ENCODE measurements at regions not wholly inside any gene's neighbourhood (a gene's known extent, or its start where the extent isn't known, plus 50 kb on each side); places are given as distances from the start of the nearest gene placed in this dataset.

DNA sequence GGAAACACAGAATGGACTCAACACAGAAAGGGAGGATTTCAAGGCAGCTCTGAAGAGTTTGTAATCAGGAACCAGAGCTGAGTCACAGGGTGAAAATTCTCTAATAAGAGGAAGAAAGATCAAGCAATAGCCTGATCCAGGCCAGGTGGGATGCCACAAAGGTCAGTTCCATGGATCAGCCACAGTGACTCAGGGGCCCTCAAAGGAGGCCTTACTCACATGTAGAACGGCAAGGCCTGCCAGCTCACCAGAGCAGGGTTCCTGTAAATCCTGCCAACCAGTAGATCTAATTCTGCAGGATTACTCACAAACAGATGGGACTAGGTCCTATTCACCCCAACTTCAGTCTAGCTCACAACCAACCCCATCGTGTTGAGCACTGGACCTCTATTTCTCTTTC, 78.3 kb upstream of the PPP2R3A start:
- no peak overlapping the region for H3K4me3 ChIP-seq
- H3K27ac ChIP-seq, result no peak overlapping the region
- intact Hi-C loops (cut with DNase I), result loop anchor here in 1 of 3 donors (10.0 kb wide), 1 partner anchor 1092 kb away; the partner anchor contains the start of gene EPHB1
- H3K27me3 ChIP-seq, result no peaks in the 10 kb centered on the region
- H3K36me3 ChIP-seq, result no peaks in the 10 kb centered on the region
- DNase-seq, result no peak
- H3K9me3 ChIP-seq, result no peaks in the 10 kb centered on the region
- H3K4me1 ChIP-seq, result no peaks in the 10 kb centered on the region
- WGBS, 2 donors, result 76 to 89% methylated on average over 2 of the region's 2 CpGs
- FAIRE-seq, result no peak
- no peak for ATAC-seq
- TF ChIP-seq, protein P1, sequence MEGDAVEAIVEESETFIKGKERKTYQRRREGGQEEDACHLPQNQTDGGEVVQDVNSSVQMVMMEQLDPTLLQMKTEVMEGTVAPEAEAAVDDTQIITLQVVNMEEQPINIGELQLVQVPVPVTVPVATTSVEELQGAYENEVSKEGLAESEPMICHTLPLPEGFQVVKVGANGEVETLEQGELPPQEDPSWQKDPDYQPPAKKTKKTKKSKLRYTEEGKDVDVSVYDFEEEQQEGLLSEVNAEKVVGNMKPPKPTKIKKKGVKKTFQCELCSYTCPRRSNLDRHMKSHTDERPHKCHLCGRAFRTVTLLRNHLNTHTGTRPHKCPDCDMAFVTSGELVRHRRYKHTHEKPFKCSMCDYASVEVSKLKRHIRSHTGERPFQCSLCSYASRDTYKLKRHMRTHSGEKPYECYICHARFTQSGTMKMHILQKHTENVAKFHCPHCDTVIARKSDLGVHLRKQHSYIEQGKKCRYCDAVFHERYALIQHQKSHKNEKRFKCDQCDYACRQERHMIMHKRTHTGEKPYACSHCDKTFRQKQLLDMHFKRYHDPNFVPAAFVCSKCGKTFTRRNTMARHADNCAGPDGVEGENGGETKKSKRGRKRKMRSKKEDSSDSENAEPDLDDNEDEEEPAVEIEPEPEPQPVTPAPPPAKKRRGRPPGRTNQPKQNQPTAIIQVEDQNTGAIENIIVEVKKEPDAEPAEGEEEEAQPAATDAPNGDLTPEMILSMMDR (IDR thresholded peaks at IDR 0.05), result no peak

DNA sequence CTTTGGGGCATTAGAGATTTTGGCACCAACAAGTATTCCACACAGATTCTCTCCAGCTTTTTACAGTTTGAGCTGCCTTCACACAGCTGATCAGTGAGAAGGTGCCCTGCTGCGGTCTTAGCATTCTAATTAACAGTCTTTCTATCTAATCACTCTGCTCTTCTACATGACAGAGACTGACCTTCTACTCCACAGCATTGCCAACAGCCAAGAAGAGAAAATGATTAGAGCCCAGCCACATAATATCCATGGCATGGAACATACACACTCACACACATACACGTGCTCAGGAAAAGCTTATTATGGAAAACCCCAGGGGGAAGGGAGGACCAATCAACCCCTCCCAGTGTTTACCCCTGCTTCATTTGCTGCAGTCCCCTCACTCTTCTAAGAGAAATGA, 76.1 kb upstream of the PPP2R3A start:
- Histone ChIP-seq H3K9me3 (no peaks in the 10 kb centered on the region), H3K4me1 (no peaks in the 10 kb centered on the region), H3K4me3 (no peak overlapping the region), H3K27me3 (no peaks in the 10 kb centered on the region), H3K27ac (no peak overlapping the region), H3K36me3 (no peaks in the 10 kb centered on the region)
- 31 to 44% methylated on average over 2 of the region's 2 CpGs for WGBS, 2 donors
- no peak for FAIRE-seq
- intact Hi-C loops (cut with DNase I), result loop anchor here in 1 of 3 donors (10.0 kb wide), 1 partner anchor 1095 kb away; the partner anchor contains the start of gene EPHB1
- TF ChIP-seq, protein P1 (IDR thresholded peaks at IDR 0.05), result no peak
- ATAC-seq, result no peak
- DNase-seq, result no peak

DNA sequence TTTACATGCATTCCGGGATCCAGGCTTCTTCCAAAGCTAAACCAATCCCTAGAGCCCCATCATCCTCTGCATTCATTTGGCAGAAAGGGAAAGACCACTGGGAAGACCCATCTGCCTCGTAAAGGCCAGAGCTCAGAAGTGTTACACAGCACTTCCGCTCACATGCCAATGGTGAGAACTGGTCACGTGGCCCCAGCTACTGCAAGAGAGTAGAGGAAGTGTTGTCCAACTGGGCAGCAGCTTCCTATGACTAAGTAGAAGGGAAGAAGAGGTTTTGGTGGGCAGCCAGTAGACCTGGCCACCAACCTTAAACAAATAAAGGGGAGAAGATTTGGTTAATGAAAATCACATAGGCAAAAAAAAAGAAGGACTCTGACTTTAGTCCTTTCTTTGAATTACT, 74.4 kb upstream of the PPP2R3A start:
- ATAC-seq, result no peak
- Histone ChIP-seq H3K27me3 (no peaks in the 10 kb centered on the region), H3K27ac (no peak overlapping the region), H3K36me3 (no peaks in the 10 kb centered on the region), H3K4me3 (no peak overlapping the region), H3K4me1 (no peaks in the 10 kb centered on the region), H3K9me3 (no peaks in the 10 kb centered on the region)
- TF ChIP-seq, protein P1 (IDR thresholded peaks at IDR 0.05), result no peak
- WGBS, 2 donors, result 71 to 83% methylated on average over 4 of the region's 4 CpGs
- DNase-seq, result no peak
- FAIRE-seq, result no peak
- intact Hi-C loops (cut with DNase I), result loop anchor here in 2 of 3 donors (5.0 to 10.0 kb wide), 3 partner anchors 1096 to 1289 kb away; partner anchors contain the start of gene EPHB1 (in 1 of the 2)

DNA sequence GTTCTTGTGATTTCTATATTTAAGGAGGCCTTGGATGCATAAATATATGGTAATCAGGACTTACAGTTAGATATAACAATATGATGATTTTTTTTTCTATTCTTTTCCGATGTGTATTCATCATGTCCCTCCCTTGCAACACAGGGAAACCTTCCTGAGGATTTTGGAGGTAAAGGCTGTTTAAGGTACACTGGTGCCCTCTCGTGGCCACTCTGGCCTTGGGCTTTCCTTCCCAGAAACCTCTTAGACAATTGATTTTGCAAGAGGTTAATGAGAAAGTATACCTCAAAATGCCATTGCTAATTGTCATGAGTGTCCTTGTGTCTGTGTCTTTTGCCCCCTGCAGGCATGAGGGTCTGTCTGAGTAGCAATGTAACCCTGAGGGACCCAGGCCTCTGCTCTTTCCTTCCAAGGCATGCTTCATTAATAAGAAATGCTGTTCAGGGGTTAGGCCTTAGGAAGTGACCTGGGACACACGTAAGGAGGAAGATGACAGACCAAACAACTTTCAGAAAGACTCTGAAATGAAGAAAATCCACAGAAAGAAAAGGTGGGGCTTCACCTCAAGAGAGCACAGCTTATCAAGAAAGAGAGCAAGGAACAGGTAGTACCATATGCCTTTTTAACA, 70.3 kb upstream of the PPP2R3A start:
- H3K4me3 ChIP-seq, result no peak overlapping the region
- no peaks in the 10 kb centered on the region for H3K9me3 ChIP-seq
- DNase-seq (peak; percentile 32 to 86 (median 68)), FAIRE-seq (peak; percentile 69), ATAC-seq (peak in 3 of 4 donors; percentile 78 to 87 (median 84))
- TF ChIP-seq, protein P1 (IDR thresholded peaks at IDR 0.05), result peak; percentile 55 to 79 (median 70)
- no peak overlapping the region for H3K27ac ChIP-seq
- intact Hi-C loops (cut with DNase I), result loop anchor here in 1 of 3 donors (10.0 kb wide), 2 partner anchors 1100 to 1290 kb away; partner anchors contain the start of gene EPHB1
- no peaks in the 10 kb centered on the region for H3K4me1 ChIP-seq
- no peaks in the 10 kb centered on the region for H3K27me3 ChIP-seq
- 18 to 20% methylated on average over 3 of the region's 3 CpGs for WGBS, 2 donors
- no peaks in the 10 kb centered on the region for H3K36me3 ChIP-seq

DNA sequence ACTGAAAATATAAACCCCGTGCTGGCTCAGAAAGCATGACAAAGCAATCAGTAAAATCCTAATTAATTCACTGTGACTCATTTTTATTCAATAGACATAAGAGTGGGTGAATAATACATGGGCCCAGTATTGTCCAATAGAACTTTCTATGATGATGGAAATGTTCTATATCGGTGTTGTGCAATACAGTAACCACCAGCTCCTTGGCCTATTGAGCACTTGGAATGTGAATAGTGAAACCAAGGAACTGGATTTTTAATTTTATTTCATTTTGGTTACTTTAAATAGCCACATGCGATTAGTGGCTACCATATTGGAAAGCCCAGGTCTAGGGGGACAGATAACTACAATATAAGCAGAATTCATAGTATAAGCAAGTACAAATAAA, 69.8 kb upstream of the PPP2R3A start:
- FAIRE-seq (no peak), DNase-seq (no peak), ATAC-seq (no peak)
- TF ChIP-seq, protein P1 (IDR thresholded peaks at IDR 0.05), result no peak
- no peaks in the 10 kb centered on the region for H3K27me3 ChIP-seq
- no peaks in the 10 kb centered on the region for H3K36me3 ChIP-seq
- no peak overlapping the region for H3K4me3 ChIP-seq
- 83 to 90% methylated on average over 3 of the region's 3 CpGs for WGBS, 2 donors
- no peak overlapping the region for H3K27ac ChIP-seq
- no peaks in the 10 kb centered on the region for H3K4me1 ChIP-seq
- H3K9me3 ChIP-seq, result no peaks in the 10 kb centered on the region
- intact Hi-C loops (cut with DNase I), result loop anchor here in 1 of 3 donors (10.0 kb wide), 2 partner anchors 1101 to 1291 kb away; partner anchors contain the start of gene EPHB1
